PC-9 (cell line): ENCODE measurements at regions not wholly inside any gene's neighbourhood (a gene's known extent, or its start where the extent isn't known, plus 50 kb on each side); places are given as distances from the start of the nearest gene placed in this dataset.

Source experiments
- BruUV-seq: library from RNA; stranded (reverse); fragments of 400-500 nt; replicated peaks from 2 replicates; lab custom pipeline; 2021; lab: Mats Ljungman, UMichigan
- CTCF ChIA-PET: fragments of 300-600 bp; sonication (Branson Sonifier 250); formaldehyde crosslinking; loops from one replicate; lab custom pipeline; 2022; ENCODE audit warnings: antibody characterized with exemption; lab: Charles Lee
- POLR2A ChIA-PET: fragments of 300-600 bp; sonication (Branson Sonifier 250); formaldehyde crosslinking; loops from one replicate; lab custom pipeline; 2022; ENCODE audit warnings: antibody characterized with exemption; ENCODE audit not compliant: unreplicated experiment; lab: Charles Lee
- DNase-seq, 2 experiments: peaks; one replicate each; pipeline versions ENCODE4 v3.0.0 to v3.0.0-alpha.2; 2015 to 2022; ENCODE audit warnings: mixed read lengths in 1 of 2
- H2AFZ ChIP-seq: fragments of 200-600 bp; sonication (generic); 2 replicates; pipeline ENCODE4 v1.8.1; 2017; ENCODE audit warnings: antibody characterized with exemption
- H3F3A ChIP-seq: fragments of 200-600 bp; sonication (generic); 2 replicates; pipeline ENCODE4 v1.8.1; 2017; ENCODE audit warnings: antibody characterized with exemption, mild to moderate bottlenecking, low read depth; ENCODE audit not compliant: insufficient read depth
- H3K27ac ChIP-seq: fragments of 200-600 bp; sonication (generic); 2 replicates; pipeline ENCODE4 v1.6.1; 2016; ENCODE audit warnings: mixed run types
- H3K27me3 ChIP-seq: fragments of 200-600 bp; sonication (generic); 2 replicates; pipeline ENCODE4 v1.6.1; 2016; ENCODE audit warnings: low read depth, mixed run types; ENCODE audit not compliant: insufficient read depth
- H3K36me3 ChIP-seq: fragments of 200-600 bp; sonication (generic); 2 replicates; pipeline ENCODE4 v1.6.1; 2016; ENCODE audit warnings: low read depth, mixed run types
- H3K4me1 ChIP-seq: fragments of 200-600 bp; sonication (generic); replicated peaks from 2 replicates; pipeline ENCODE4 v1.6.1; 2016; ENCODE audit warnings: mixed run types; ENCODE audit not compliant: insufficient read depth
- H3K4me2 ChIP-seq: fragments of 200-600 bp; sonication (generic); 2 replicates; pipeline ENCODE4 v1.6.1; 2017; ENCODE audit warnings: mixed run types
- H3K4me3 ChIP-seq: fragments of 200-600 bp; sonication (generic); 2 replicates; pipeline ENCODE4 v1.6.1; 2016; ENCODE audit warnings: mixed run types
- H3K79me2 ChIP-seq: fragments of 200-600 bp; sonication (generic); 2 replicates; pipeline ENCODE4 v1.6.1; 2017; ENCODE audit warnings: low read depth, mixed run types
- H3K9me2 ChIP-seq: fragments of 200-600 bp; sonication (generic); 2 replicates; pipeline ENCODE4 v1.8.1; 2017; ENCODE audit warnings: mild to moderate bottlenecking; ENCODE audit not compliant: insufficient read depth
- H3K9me3 ChIP-seq: fragments of 200-600 bp; sonication (generic); 2 replicates; pipeline ENCODE4 v1.8.1; 2016; ENCODE audit warnings: low read depth; ENCODE audit not compliant: insufficient read depth
- H4K20me1 ChIP-seq: fragments of 200-600 bp; sonication (generic); 2 replicates; pipeline ENCODE4 v1.8.1; 2017; ENCODE audit not compliant: insufficient read depth
- CTCF ChIP-seq: fragments of 200-600 bp; sonication (generic); conservative IDR thresholded peaks from 2 replicates; pipeline ENCODE4 v1.6.1; 2017; ENCODE audit warnings: mixed run types, antibody characterized with exemption, mild to moderate bottlenecking, moderate library complexity
- EZH2 ChIP-seq: fragments of 200-600 bp; sonication (generic); IDR thresholded peaks from 2 replicates; pipeline ENCODE4 v1.8.0; 2017; ENCODE audit warnings: antibody characterized with exemption, low read depth
- intact Hi-C: fragments of 100-400 bp; cut with micrococcal nuclease; formaldehyde crosslinking; loops from one replicate; pipeline ENCODE4 v1.10.0; 2022; ENCODE audit not compliant: unreplicated experiment

- H3K79me2 ChIP-seq: no peaks in the 10 kb centered on the region
- no peaks in the 10 kb centered on the region for H3K4me1 ChIP-seq
- H3K27me3 ChIP-seq: no peaks in the 10 kb centered on the region
- no peak overlapping the region for H3K27ac ChIP-seq
- no peaks in the 10 kb centered on the region for H3F3A ChIP-seq
- DNase-seq: no peak
- no peak overlapping the region for H3K4me2 ChIP-seq
- no peaks in the 10 kb centered on the region for H3K9me2 ChIP-seq
- POLR2A ChIA-PET: interaction anchor here (0.9 kb wide), 1 partner anchor 356 kb away, joined by 10 read pairs; no protein-coding TSS in a partner anchor
- no peaks in the 10 kb centered on the region for H3K36me3 ChIP-seq
- no peak overlapping the region for H2AFZ ChIP-seq
- intact Hi-C loops: no loop called here
- H3K9me3 ChIP-seq: no peaks in the 10 kb centered on the region
- H4K20me1 ChIP-seq: no peaks in the 10 kb centered on the region
- BruUV-seq: no TSS peak
- no peak overlapping the region for H3K4me3 ChIP-seq
- CTCF ChIA-PET: no interaction called here
- TF ChIP-seq CTCF (no peak), EZH2 (no peak)
Observed at GRCh38 chr1:216952864-216953263, 229.6 kb upstream of the ESRRG start.

GRCh38 chr1:216945538-216946080 lies 222.4 kb upstream of the ESRRG start:
- Histone ChIP-seq H3K4me3 (no peak overlapping the region), H3K9me3 (no peaks in the 10 kb centered on the region), H3K27ac (no peak overlapping the region), H3K79me2 (no peaks in the 10 kb centered on the region), H2AFZ (no peak overlapping the region), H3K27me3 (no peaks in the 10 kb centered on the region), H3F3A (no peaks in the 10 kb centered on the region), H4K20me1 (no peaks in the 10 kb centered on the region), H3K9me2 (no peaks in the 10 kb centered on the region), H3K4me1 (no peaks in the 10 kb centered on the region), H3K4me2 (no peak overlapping the region), H3K36me3 (no peaks in the 10 kb centered on the region)
- BruUV-seq: no TSS peak
- POLR2A ChIA-PET: no interaction called here
- TF ChIP-seq EZH2 (no peak), CTCF (no peak)
- CTCF ChIA-PET: no interaction called here
- intact Hi-C loops: no loop called here
- no peak for DNase-seq

- Histone ChIP-seq H3K79me2 (no peaks in the 10 kb centered on the region), H3K27me3 (no peaks in the 10 kb centered on the region), H2AFZ (no peak overlapping the region), H3K9me3 (no peaks in the 10 kb centered on the region), H3K36me3 (no peaks in the 10 kb centered on the region), H4K20me1 (no peaks in the 10 kb centered on the region), H3F3A (no peaks in the 10 kb centered on the region), H3K4me2 (no peak overlapping the region), H3K9me2 (no peaks in the 10 kb centered on the region), H3K4me3 (no peak overlapping the region), H3K27ac (no peak overlapping the region), H3K4me1 (no peaks in the 10 kb centered on the region)
- CTCF ChIA-PET: no interaction called here
- POLR2A ChIA-PET: no interaction called here
- BruUV-seq: no TSS peak
- no peak for TF ChIP-seq CTCF
- TF ChIP-seq EZH2: no peak
- no peak for DNase-seq
- intact Hi-C loops: no loop called here
Observed at GRCh38 chr1:216944864-216945510, 221.8 kb upstream of the ESRRG start.
